Activated T-helper 2 cell treated with anti-CD3 and anti-CD28 coated beads, Interferon-gamma antibody, Interleukin-2, Interleukin-4, amounts not matched to agents 10 μg/mL and 5 μg/mL and 100 μg/mL, durations not matched to agents 14 hours and 24 hours and 36 hours (primary cell): ENCODE measurements at regions not wholly inside any gene's neighbourhood (a gene's known extent, or its start where the extent isn't known, plus 50 kb on each side); places are given as distances from the start of the nearest gene placed in this dataset.

Source experiments
- DNase-seq: peaks from one replicate; pipeline ENCODE4 v3.0.0; 2021; ENCODE audit warnings: low spot score
- H3K27ac Mint-ChIP-seq: one replicate; pipeline ENCODE4 v1.8.0; 2021; ENCODE audit warnings: mixed read lengths
- H3K27me3 Mint-ChIP-seq: one replicate; pipeline ENCODE4 v1.8.0; 2021; ENCODE audit warnings: low read depth, mixed read lengths
- H3K36me3 Mint-ChIP-seq: one replicate; pipeline ENCODE4 v1.8.0; 2021; ENCODE audit warnings: low read depth, mixed read lengths
- H3K4me1 Mint-ChIP-seq: one replicate; pipeline ENCODE4 v1.8.0; 2021; ENCODE audit warnings: low read depth, mixed read lengths
- H3K4me3 Mint-ChIP-seq: one replicate; pipeline ENCODE4 v1.8.0; 2021; ENCODE audit warnings: low read depth, mild to moderate bottlenecking, moderate library complexity, mixed read lengths
- H3K9me3 Mint-ChIP-seq: one replicate; pipeline ENCODE4 v1.8.0; 2021; ENCODE audit warnings: mixed read lengths
- intact Hi-C: fragments of 100-400 bp; cut with micrococcal nuclease; formaldehyde crosslinking; loops from one replicate; pipeline ENCODE4 v1.15.1; 2023

DNA sequence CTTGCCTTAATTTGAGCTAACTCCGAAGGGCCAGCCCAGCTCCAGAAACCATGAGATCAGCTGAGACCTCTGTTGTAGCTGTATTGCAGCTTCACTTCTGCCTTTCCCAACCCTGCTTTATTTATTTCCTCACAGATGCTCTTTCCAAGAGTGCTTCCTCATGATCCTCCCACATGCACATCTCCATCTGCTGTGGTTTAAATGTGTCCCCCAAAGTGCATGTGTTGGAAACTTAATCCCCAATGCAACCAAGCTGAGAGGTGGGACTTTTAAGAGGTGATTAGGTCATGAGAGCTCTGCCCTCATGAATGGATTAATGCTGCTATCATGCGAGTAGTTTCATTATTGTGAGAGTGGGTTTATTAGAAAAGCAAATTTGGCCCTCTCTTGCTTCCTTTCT, 164.4 kb upstream of the TAB2 start:
- H3K4me1 Mint-ChIP-seq = peaks cover 64% of the 10 kb centered on the region
- intact Hi-C loops = loop anchor here (5.0 kb wide), 1 partner anchor 234 kb away; no protein-coding TSS in a partner anchor
- no peak overlapping the region for H3K4me3 Mint-ChIP-seq
- no peak for DNase-seq
- peaks cover 63% of the 10 kb centered on the region for H3K36me3 Mint-ChIP-seq
- H3K27ac Mint-ChIP-seq = peak overlapping the region; percentile 92
- H3K9me3 Mint-ChIP-seq = peaks cover 27% of the 10 kb centered on the region
- no peaks in the 10 kb centered on the region for H3K27me3 Mint-ChIP-seq

DNA sequence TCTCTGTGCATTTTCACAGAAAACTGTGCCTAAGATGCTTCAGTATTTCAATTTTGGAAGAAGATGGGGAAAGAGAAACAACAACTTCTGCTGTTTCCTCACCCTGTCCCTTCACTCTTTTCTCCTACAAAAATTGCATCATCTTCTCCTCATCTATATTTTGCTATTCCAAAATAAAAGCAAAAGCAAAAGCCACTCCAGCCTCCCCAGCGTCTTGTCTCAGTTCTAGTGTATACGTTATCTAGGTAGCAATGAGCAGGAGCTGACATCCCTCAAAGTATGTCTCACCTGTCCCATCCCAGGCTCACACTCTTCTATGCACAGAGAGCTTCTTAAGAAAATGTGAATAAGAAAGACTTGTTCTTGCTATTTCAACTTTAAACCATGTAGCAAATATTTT, 163.8 kb upstream of the TAB2 start:
- H3K4me1 Mint-ChIP-seq = peaks cover 60% of the 10 kb centered on the region
- H3K36me3 Mint-ChIP-seq = peaks cover 68% of the 10 kb centered on the region
- peaks cover 30% of the 10 kb centered on the region for H3K9me3 Mint-ChIP-seq
- intact Hi-C loops = loop anchor here (5.0 kb wide), 1 partner anchor 234 kb away; no protein-coding TSS in a partner anchor
- no peak for DNase-seq
- H3K4me3 Mint-ChIP-seq = peak overlapping the region; percentile 34
- H3K27me3 Mint-ChIP-seq = no peaks in the 10 kb centered on the region
- peak overlapping the region; percentile 92 for H3K27ac Mint-ChIP-seq

DNA sequence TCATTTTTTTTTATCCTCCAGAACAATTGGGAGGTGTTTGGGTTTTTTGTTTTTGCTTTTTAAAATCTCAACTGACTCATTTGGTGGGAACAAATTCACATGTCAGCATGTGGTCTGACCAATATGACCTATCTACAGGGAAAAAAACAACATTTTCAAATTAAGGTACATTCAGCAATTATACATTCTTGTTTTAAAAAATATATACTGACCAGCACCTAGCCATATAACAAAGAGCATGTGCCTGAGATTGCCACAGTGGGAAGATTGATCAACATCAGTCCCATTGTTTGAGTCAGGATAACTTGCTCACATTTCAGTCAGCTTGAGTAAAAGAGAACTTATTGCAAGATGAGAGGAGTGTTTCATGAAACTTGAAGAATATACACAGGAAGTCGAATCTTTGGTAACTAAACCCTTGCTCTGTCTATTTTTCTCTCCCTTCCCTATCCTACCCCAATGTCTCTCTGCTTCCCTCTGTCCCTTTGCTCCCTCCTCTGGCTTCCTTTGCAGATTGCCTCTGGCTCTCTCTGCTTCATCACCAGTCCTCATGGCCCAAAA, 163.2 kb upstream of the TAB2 start:
- H3K36me3 Mint-ChIP-seq = peaks cover 68% of the 10 kb centered on the region
- peaks cover 56% of the 10 kb centered on the region for H3K4me1 Mint-ChIP-seq
- H3K27ac Mint-ChIP-seq = peak overlapping the region; percentile 92
- intact Hi-C loops = loop anchor here (5.0 kb wide), 1 partner anchor 233 kb away; no protein-coding TSS in a partner anchor
- peaks cover 24% of the 10 kb centered on the region for H3K9me3 Mint-ChIP-seq
- no peak overlapping the region for H3K4me3 Mint-ChIP-seq
- no peaks in the 10 kb centered on the region for H3K27me3 Mint-ChIP-seq
- no peak for DNase-seq

- peaks cover 37% of the 10 kb centered on the region for H3K4me1 Mint-ChIP-seq
- intact Hi-C loops = no loop called here
- H3K4me3 Mint-ChIP-seq = no peak overlapping the region
- no peak overlapping the region for H3K27ac Mint-ChIP-seq
- H3K27me3 Mint-ChIP-seq = no peaks in the 10 kb centered on the region
- no peak for DNase-seq
- H3K9me3 Mint-ChIP-seq = peaks cover 14% of the 10 kb centered on the region
- H3K36me3 Mint-ChIP-seq = peaks cover 57% of the 10 kb centered on the region
Measured at GRCh38 chr6:149157126-149157525, 160.4 kb upstream of the TAB2 start.

GRCh38 chr6:149158076-149158475, 159.4 kb upstream of the TAB2 start:
- Mint-ChIP-seq H3K27ac (no peak overlapping the region), H3K4me1 (peaks cover 29% of the 10 kb centered on the region), H3K4me3 (no peak overlapping the region), H3K9me3 (peaks cover 14% of the 10 kb centered on the region), H3K27me3 (no peaks in the 10 kb centered on the region), H3K36me3 (peaks cover 60% of the 10 kb centered on the region)
- DNase-seq = no peak
- intact Hi-C loops = no loop called here

- H3K27me3 Mint-ChIP-seq = no peaks in the 10 kb centered on the region
- H3K9me3 Mint-ChIP-seq = peaks cover 6% of the 10 kb centered on the region
- no peak overlapping the region for H3K27ac Mint-ChIP-seq
- peaks cover 11% of the 10 kb centered on the region for H3K4me1 Mint-ChIP-seq
- DNase-seq = no peak
- intact Hi-C loops = no loop called here
- H3K36me3 Mint-ChIP-seq = peaks cover 41% of the 10 kb centered on the region
- H3K4me3 Mint-ChIP-seq = no peak overlapping the region
Measured at GRCh38 chr6:149160943-149161342, 156.6 kb upstream of the TAB2 start.

DNA sequence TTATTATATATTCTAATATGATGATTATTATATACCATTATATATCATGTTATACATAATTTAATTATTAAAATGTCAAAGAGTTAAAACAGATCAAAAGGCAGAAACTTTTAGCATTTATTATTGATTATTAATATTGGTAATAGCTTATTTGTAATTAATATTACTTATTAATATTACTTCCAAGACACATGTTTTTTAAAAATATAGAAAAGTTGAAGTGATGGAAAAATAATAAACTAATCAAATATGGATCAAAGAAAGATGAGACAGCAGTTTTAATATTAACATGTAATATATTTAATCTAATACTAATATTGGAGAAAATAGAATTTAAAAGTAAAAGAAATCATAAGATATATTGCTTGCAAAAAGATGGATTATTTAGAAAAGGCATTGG, 154.6 kb upstream of the TAB2 start:
- no peak for DNase-seq
- Mint-ChIP-seq H3K4me1 (peaks cover 21% of the 10 kb centered on the region), H3K27ac (no peak overlapping the region), H3K27me3 (no peaks in the 10 kb centered on the region), H3K36me3 (peaks cover 29% of the 10 kb centered on the region), H3K9me3 (peaks cover 5% of the 10 kb centered on the region), H3K4me3 (no peak overlapping the region)
- intact Hi-C loops = no loop called here

- H3K9me3 Mint-ChIP-seq = peaks cover 6% of the 10 kb centered on the region
- no peak overlapping the region for H3K27ac Mint-ChIP-seq
- H3K27me3 Mint-ChIP-seq = no peaks in the 10 kb centered on the region
- DNase-seq = no peak
- peaks cover 24% of the 10 kb centered on the region for H3K36me3 Mint-ChIP-seq
- H3K4me1 Mint-ChIP-seq = peaks cover 24% of the 10 kb centered on the region
- no peak overlapping the region for H3K4me3 Mint-ChIP-seq
- intact Hi-C loops = no loop called here
Measured at GRCh38 chr6:149164199-149164750, 153.2 kb upstream of the TAB2 start.

DNA sequence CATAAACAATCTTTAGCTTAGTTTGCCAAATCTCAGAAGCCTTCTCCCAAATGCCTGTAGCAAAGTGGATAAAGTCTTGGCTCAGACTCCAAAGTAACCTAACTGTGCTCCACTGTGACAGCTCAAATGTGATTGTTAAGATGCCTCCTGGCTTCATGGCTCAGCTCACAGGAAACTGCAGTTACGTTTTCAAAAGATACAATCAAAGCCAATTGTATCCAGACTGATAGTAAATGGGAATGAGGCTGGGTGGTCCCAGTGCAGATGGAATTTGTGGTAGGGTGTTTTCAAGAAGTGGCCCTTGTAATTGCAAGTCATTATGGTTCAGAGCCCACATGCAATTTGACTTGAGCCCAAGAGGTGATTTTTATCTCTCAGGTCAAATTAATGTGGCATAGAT, 151.2 kb upstream of the TAB2 start:
- H3K4me3 Mint-ChIP-seq = no peak overlapping the region
- no peak overlapping the region for H3K27ac Mint-ChIP-seq
- DNase-seq = no peak
- peaks cover 6% of the 10 kb centered on the region for H3K9me3 Mint-ChIP-seq
- intact Hi-C loops = no loop called here
- H3K36me3 Mint-ChIP-seq = peaks cover 15% of the 10 kb centered on the region
- H3K4me1 Mint-ChIP-seq = peaks cover 39% of the 10 kb centered on the region
- H3K27me3 Mint-ChIP-seq = no peaks in the 10 kb centered on the region

DNA sequence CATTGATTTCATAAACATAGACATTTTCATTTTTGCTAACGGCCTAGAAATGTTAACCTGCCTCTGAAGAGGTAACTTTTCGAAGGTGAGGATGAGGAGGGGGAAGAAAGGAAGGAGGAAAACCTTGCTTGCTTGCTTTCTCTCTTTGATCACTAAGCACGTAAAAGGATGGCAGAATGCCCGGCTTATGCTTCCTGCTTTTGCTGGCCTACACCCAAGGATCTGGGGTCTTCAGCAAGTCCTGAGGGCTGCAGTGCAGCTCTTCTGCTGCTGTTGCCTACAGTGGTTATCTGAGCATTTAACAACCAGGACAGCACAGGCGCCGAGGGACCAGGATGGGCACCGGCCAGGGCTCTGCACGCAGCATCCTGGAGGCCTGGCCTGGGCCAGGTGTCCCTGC, 150.8 kb upstream of the TAB2 start:
- no peak for DNase-seq
- intact Hi-C loops = no loop called here
- Mint-ChIP-seq H3K9me3 (peaks cover 6% of the 10 kb centered on the region), H3K4me3 (no peak overlapping the region), H3K36me3 (peaks cover 14% of the 10 kb centered on the region), H3K4me1 (peaks cover 42% of the 10 kb centered on the region), H3K27me3 (no peaks in the 10 kb centered on the region), H3K27ac (no peak overlapping the region)

GRCh38 chr6:149168968-149169367, 148.5 kb upstream of the TAB2 start:
- H3K4me1 Mint-ChIP-seq = peaks cover 52% of the 10 kb centered on the region
- DNase-seq = no peak
- H3K9me3 Mint-ChIP-seq = peaks cover 6% of the 10 kb centered on the region
- peaks cover 15% of the 10 kb centered on the region for H3K36me3 Mint-ChIP-seq
- no peaks in the 10 kb centered on the region for H3K27me3 Mint-ChIP-seq
- intact Hi-C loops = no loop called here
- H3K4me3 Mint-ChIP-seq = no peak overlapping the region
- H3K27ac Mint-ChIP-seq = peak overlapping the region; percentile 44

DNA sequence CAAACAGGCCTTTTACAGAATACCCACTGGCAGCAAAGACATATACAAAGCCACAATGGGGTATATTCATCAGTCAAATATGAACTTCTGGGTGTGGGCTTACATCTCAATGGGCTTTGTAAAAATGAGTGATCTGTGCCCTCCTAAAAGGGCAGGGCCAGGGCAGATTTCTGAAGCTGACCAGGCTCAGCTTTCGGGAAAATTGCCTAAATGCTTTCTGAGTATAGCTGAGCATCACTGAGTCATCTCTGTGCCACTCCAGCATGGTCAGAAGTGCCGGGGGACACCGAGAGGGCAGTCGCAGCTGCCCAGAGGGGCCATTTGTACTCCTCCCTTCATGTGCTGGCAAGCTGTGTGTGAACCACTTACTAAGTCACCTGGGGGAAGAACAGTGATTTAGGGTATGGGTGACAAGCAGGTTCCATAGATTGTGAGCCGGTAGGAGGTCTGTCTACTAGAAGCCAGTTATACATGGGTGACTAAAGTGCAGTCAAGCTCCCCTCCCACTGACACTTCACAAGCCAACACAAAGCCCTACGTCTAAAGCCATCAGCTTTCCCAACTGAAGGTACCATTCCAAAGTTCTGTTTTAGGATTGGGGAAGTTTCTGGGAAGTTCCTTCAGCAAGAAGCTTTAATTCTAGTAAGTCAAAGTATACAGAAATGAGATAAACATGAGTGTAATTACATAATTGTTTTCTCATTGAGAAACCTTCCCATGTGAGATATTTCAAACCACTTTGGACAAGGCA, 147.6 kb upstream of the TAB2 start:
- peaks cover 15% of the 10 kb centered on the region for H3K36me3 Mint-ChIP-seq
- H3K27ac Mint-ChIP-seq = peak overlapping the region; percentile 33
- peaks cover 50% of the 10 kb centered on the region for H3K4me1 Mint-ChIP-seq
- intact Hi-C loops = no loop called here
- H3K27me3 Mint-ChIP-seq = no peaks in the 10 kb centered on the region
- DNase-seq = no peak
- no peak overlapping the region for H3K4me3 Mint-ChIP-seq
- peaks cover 6% of the 10 kb centered on the region for H3K9me3 Mint-ChIP-seq
